ENCODE measurements at regions not wholly inside any gene's neighbourhood (a gene's known extent, or its start where the extent isn't known, plus 50 kb on each side); places are given as distances from the start of the nearest gene placed in this dataset.
"Not testable (repeated sequence)": the region's sequence is repeated elsewhere in the genome, so short reads cannot be mapped to it uniquely, and the experiment has no call there.

GRCh38 chr22:35475545-35475944 lies 65.1 kb upstream of the RASD2 start:
- peak; percentile 43 to 45 for DNase-seq
- Histone ChIP-seq H3K27ac (no peak overlapping the region), H3K9me3 (replicated peaks) (no peaks in the 10 kb centered on the region), H3K4me1 (peaks cover 11% of the 10 kb centered on the region; the same call in 1 of the 2 replicates), H3K4me3 (no peak overlapping the region), H3K36me3 (no peaks in the 10 kb centered on the region), H3K27me3 (no peaks in the 10 kb centered on the region)

GRCh38 chr22:35476341-35476740 lies 64.3 kb upstream of the RASD2 start:
- peak in 1 of 2 experiments; percentile 37 for DNase-seq

GRCh38 chr22:35477911-35478582 lies 62.6 kb upstream of the RASD2 start:
- H3K9me3 ChIP-seq (replicated peaks) = no peaks in the 10 kb centered on the region
- peak; percentile 44 to 70 for DNase-seq
- H3K36me3 ChIP-seq = no peaks in the 10 kb centered on the region
- no peak overlapping the region for H3K27ac ChIP-seq
- peaks cover 14% of the 10 kb centered on the region; the same call in 1 of the 2 replicates for H3K4me1 ChIP-seq
- no peak overlapping the region for H3K4me3 ChIP-seq
- no peaks in the 10 kb centered on the region for H3K27me3 ChIP-seq

More at GRCh38 chr22:35476341-35476740, 64.3 kb upstream of the RASD2 start:
- Histone ChIP-seq H3K4me3 (no peak overlapping the region), H3K4me1 (peaks cover 14% of the 10 kb centered on the region; the same call in 1 of the 2 replicates), H3K27ac (no peak overlapping the region), H3K9me3 (replicated peaks) (no peaks in the 10 kb centered on the region), H3K36me3 (no peaks in the 10 kb centered on the region), H3K27me3 (no peaks in the 10 kb centered on the region)

- no peaks in the 10 kb centered on the region for H3K36me3 ChIP-seq
- DNase-seq = no peak
- no peak overlapping the region for H3K4me3 ChIP-seq
- no peaks in the 10 kb centered on the region for H3K9me3 ChIP-seq (replicated peaks)
- H3K4me1 ChIP-seq = peaks cover 14% of the 10 kb centered on the region; the same call in 1 of the 2 replicates
- no peaks in the 10 kb centered on the region for H3K27me3 ChIP-seq
- H3K27ac ChIP-seq = no peak overlapping the region
Measured at GRCh38 chr22:35478633-35479107, 62.0 kb upstream of the RASD2 start.

- H3K4me1 ChIP-seq = peaks cover 14% of the 10 kb centered on the region; the same call in 1 of the 2 replicates
- H3K4me3 ChIP-seq = no peak overlapping the region
- H3K27me3 ChIP-seq = no peaks in the 10 kb centered on the region
- no peak for DNase-seq
- H3K36me3 ChIP-seq = no peaks in the 10 kb centered on the region
- no peak overlapping the region for H3K27ac ChIP-seq
- no peaks in the 10 kb centered on the region for H3K9me3 ChIP-seq (replicated peaks)
Measured at GRCh38 chr22:35479359-35479758, 61.3 kb upstream of the RASD2 start.

- H3K9me3 ChIP-seq (replicated peaks) = no peaks in the 10 kb centered on the region
- DNase-seq = no peak
- no peak overlapping the region for H3K4me3 ChIP-seq
- peaks cover 14% of the 10 kb centered on the region; the same call in 1 of the 2 replicates for H3K4me1 ChIP-seq
- no peaks in the 10 kb centered on the region for H3K27me3 ChIP-seq
- no peak overlapping the region for H3K27ac ChIP-seq
- no peaks in the 10 kb centered on the region for H3K36me3 ChIP-seq
Measured at GRCh38 chr22:35479985-35480550, 60.6 kb upstream of the RASD2 start.

- Histone ChIP-seq H3K9me3 (replicated peaks) (no peaks in the 10 kb centered on the region), H3K27me3 (no peaks in the 10 kb centered on the region), H3K4me3 (peak overlapping the region; percentile 6; the same call in 1 of the 2 replicates), H3K4me1 (peaks cover 14% of the 10 kb centered on the region; the same call in 1 of the 2 replicates), H3K27ac (no peak overlapping the region), H3K36me3 (no peaks in the 10 kb centered on the region)
- DNase-seq = peak in 1 of 2 experiments; percentile 16
Measured at GRCh38 chr22:35480627-35481550, 59.7 kb upstream of the RASD2 start.

GRCh38 chr22:35482311-35482710 lies 58.3 kb upstream of the RASD2 start:
- no peak overlapping the region for H3K27ac ChIP-seq
- no peaks in the 10 kb centered on the region for H3K27me3 ChIP-seq
- no peaks in the 10 kb centered on the region for H3K36me3 ChIP-seq
- H3K9me3 ChIP-seq (replicated peaks) = no peaks in the 10 kb centered on the region
- H3K4me1 ChIP-seq = 0 out of 2 replicates have a peak, but pooled peaks cover 7% of the 10 kb centered on the region
- H3K4me3 ChIP-seq = no peak overlapping the region
- DNase-seq = no peak

GRCh38 chr22:35482974-35483373 lies 57.7 kb upstream of the RASD2 start:
- DNase-seq = no peak

GRCh38 chr22:35483730-35484129 lies 56.9 kb upstream of the RASD2 start:
- no peak overlapping the region for H3K4me3 ChIP-seq
- 0 out of 2 replicates have a peak, but pooled peaks cover 7% of the 10 kb centered on the region for H3K4me1 ChIP-seq
- H3K27me3 ChIP-seq = no peaks in the 10 kb centered on the region
- no peaks in the 10 kb centered on the region for H3K9me3 ChIP-seq (replicated peaks)
- no peaks in the 10 kb centered on the region for H3K36me3 ChIP-seq
- DNase-seq = no peak
- no peak overlapping the region for H3K27ac ChIP-seq

More at GRCh38 chr22:35482974-35483373, 57.7 kb upstream of the RASD2 start:
- H3K4me3 ChIP-seq = no peak overlapping the region
- H3K27ac ChIP-seq = no peak overlapping the region
- no peaks in the 10 kb centered on the region for H3K9me3 ChIP-seq (replicated peaks)
- 0 out of 2 replicates have a peak, but pooled peaks cover 7% of the 10 kb centered on the region for H3K4me1 ChIP-seq
- H3K36me3 ChIP-seq = no peaks in the 10 kb centered on the region
- H3K27me3 ChIP-seq = no peaks in the 10 kb centered on the region

GRCh38 chr22:35484651-35485556 lies 55.7 kb upstream of the RASD2 start:
- Histone ChIP-seq H3K27me3 (no peaks in the 10 kb centered on the region), H3K4me3 (no peak overlapping the region), H3K9me3 (replicated peaks) (no peaks in the 10 kb centered on the region), H3K27ac (no peak overlapping the region), H3K4me1 (0 out of 2 replicates have a peak, but pooled peaks cover 7% of the 10 kb centered on the region), H3K36me3 (no peaks in the 10 kb centered on the region)
- DNase-seq = no peak

GRCh38 chr22:35486116-35486631 lies 54.5 kb upstream of the RASD2 start:
- Histone ChIP-seq H3K4me3 (no peak overlapping the region), H3K27me3 (no peaks in the 10 kb centered on the region), H3K9me3 (replicated peaks) (no peaks in the 10 kb centered on the region), H3K27ac (no peak overlapping the region), H3K4me1 (no peaks in the 10 kb centered on the region), H3K36me3 (no peaks in the 10 kb centered on the region)
- no peak for DNase-seq

GRCh38 chr22:35487623-35488022 lies 53.0 kb upstream of the RASD2 start:
- not testable (repeated sequence) for H3K9me3 ChIP-seq (replicated peaks); H3K36me3 ChIP-seq

More at GRCh38 chr22:35487623-35488022, 53.0 kb upstream of the RASD2 start:
- not testable (repeated sequence) for H3K4me3 ChIP-seq, H3K4me1 ChIP-seq, DNase-seq, H3K27ac ChIP-seq, H3K27me3 ChIP-seq

Data from SJCRH30 (cell line).